ENCODE measurements at regions not wholly inside any gene's neighbourhood (a gene's known extent, or its start where the extent isn't known, plus 50 kb on each side); places are given as distances from the start of the nearest gene placed in this dataset.

DNA sequence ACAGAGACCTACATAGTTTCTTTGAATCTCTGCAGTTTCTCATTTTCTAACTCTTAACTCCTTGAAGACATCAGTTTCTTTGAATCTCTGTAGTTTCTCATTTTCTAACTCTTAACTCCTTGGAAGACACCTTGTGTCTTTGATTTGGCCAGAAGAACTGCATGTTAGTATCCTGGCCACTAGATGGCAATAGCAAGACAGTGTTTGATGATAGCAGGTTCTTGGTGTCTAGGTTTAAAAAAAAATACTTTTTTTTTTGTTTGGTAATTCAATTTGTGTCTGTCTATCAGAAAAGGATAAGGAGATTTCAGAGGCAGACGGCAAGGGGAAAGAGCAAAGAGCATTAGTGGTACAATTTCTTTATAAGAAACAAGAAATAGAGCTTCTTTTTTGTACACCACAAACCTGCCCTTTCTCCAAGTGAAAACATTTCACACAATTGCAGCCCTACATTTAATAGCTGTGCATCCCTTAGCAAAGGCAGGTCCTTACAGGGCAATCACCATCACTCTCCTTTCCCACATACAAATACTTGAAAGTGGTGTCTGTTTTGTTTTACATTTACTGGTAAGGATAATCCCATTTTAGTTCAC is 1324.9 kb upstream of the CDH8 start:
- Mint-ChIP-seq H3K4me3 (no peak overlapping the region), H3K36me3 (ENCODE audit: low read depth) (no peaks in the 10 kb centered on the region), H3K9me3 (peaks cover 7% of the 10 kb centered on the region), H3K27me3 (ENCODE audit: low read depth) (no peaks in the 10 kb centered on the region), H3K27ac (no peak overlapping the region), H3K4me1 (ENCODE audit: low read depth) (no peaks in the 10 kb centered on the region)
- intact Hi-C loops (cut with micrococcal nuclease): no loop called here
- DNase-seq: peak; percentile 4
- CTCF ChIA-PET: interaction anchor here (0.7 to 1.0 kb wide), 2 partner anchors 871 to 1756 kb away, joined by 3 read pairs; no protein-coding TSS in a partner anchor

GRCh38 chr16:63349961-63350360 is 1313.7 kb upstream of the CDH8 start:
- H3K36me3 Mint-ChIP-seq (ENCODE audit: low read depth): no peaks in the 10 kb centered on the region
- no peak overlapping the region for H3K27ac Mint-ChIP-seq
- no peak for DNase-seq
- H3K4me1 Mint-ChIP-seq (ENCODE audit: low read depth): no peaks in the 10 kb centered on the region
- H3K27me3 Mint-ChIP-seq (ENCODE audit: low read depth): no peaks in the 10 kb centered on the region
- CTCF ChIA-PET: no interaction called here
- peaks cover 1% of the 10 kb centered on the region for H3K9me3 Mint-ChIP-seq
- intact Hi-C loops (cut with micrococcal nuclease): no loop called here
- no peak overlapping the region for H3K4me3 Mint-ChIP-seq

GRCh38 chr16:63346000-63346399 is 1309.8 kb upstream of the CDH8 start:
- H3K36me3 Mint-ChIP-seq (ENCODE audit: low read depth): no peaks in the 10 kb centered on the region

GRCh38 chr16:63337264-63337663 is 1301.0 kb upstream of the CDH8 start:
- Mint-ChIP-seq H3K36me3 (ENCODE audit: low read depth) (no peaks in the 10 kb centered on the region), H3K9me3 (peaks cover 14% of the 10 kb centered on the region), H3K4me3 (no peak overlapping the region), H3K27ac (no peak overlapping the region), H3K27me3 (ENCODE audit: low read depth) (no peaks in the 10 kb centered on the region), H3K4me1 (ENCODE audit: low read depth) (no peaks in the 10 kb centered on the region)
- intact Hi-C loops (cut with micrococcal nuclease): no loop called here
- CTCF ChIA-PET: no interaction called here
- DNase-seq: no peak

More at GRCh38 chr16:63346000-63346399, 1309.8 kb upstream of the CDH8 start:
- intact Hi-C loops (cut with micrococcal nuclease): no loop called here
- H3K9me3 Mint-ChIP-seq: peaks cover 3% of the 10 kb centered on the region
- no peak for DNase-seq
- no peak overlapping the region for H3K27ac Mint-ChIP-seq
- no peaks in the 10 kb centered on the region for H3K27me3 Mint-ChIP-seq (ENCODE audit: low read depth)
- CTCF ChIA-PET: no interaction called here
- no peak overlapping the region for H3K4me3 Mint-ChIP-seq
- no peaks in the 10 kb centered on the region for H3K4me1 Mint-ChIP-seq (ENCODE audit: low read depth)

DNA sequence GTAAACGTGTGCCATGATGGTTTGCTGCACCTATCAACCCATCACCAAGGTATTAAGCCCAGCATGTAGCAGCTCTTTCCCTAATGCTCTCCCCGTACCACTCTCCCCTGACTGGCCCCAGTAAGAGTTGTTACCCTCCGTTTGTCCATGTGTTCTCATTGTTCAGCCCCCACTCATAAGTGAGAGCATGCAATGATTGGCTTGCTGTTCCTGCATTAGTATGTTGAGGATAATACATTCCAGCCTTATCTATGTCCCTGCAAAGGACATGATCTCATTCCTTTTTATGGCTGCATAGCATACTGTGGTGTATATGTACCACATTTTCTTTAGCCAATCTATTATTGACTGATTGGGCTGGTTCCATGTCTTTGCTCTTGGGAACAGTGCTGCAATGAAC is 1294.9 kb upstream of the CDH8 start:
- intact Hi-C loops (cut with micrococcal nuclease): no loop called here
- Mint-ChIP-seq H3K4me1 (ENCODE audit: low read depth) (no peaks in the 10 kb centered on the region), H3K4me3 (no peak overlapping the region), H3K27ac (no peak overlapping the region), H3K27me3 (ENCODE audit: low read depth) (no peaks in the 10 kb centered on the region), H3K9me3 (peaks cover 12% of the 10 kb centered on the region), H3K36me3 (ENCODE audit: low read depth) (no peaks in the 10 kb centered on the region)
- CTCF ChIA-PET: no interaction called here
- no peak for DNase-seq

DNA sequence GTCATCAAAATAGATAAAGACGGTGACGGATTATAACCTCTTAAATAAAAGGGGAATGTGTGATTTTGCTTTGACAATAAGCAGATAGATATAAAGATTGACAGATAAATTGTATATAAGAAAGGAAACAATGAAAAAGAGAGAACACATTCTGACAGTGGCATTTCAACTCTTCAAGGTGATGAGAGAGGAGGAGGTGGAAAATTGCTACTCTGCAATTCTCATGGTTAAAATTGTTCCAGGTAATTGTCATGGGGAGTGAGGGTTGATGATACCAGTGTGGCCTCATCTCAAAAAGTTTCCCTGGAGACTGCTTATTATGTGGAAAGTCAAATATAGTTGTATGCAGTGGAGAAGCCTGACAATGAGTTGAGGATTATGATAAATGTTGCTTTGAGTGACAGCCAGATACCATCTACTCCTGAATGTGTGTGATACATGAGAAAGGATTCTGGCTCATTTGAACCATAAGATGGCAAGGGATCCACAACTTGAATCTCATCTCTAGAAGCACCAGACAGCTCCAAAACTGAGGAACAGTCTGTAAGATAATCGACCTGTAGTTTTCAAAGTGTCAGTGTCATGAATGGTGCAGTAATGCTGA is 1290.6 kb upstream of the CDH8 start:
- no peak for DNase-seq
- intact Hi-C loops (cut with micrococcal nuclease): no loop called here
- H3K9me3 Mint-ChIP-seq: peaks cover 9% of the 10 kb centered on the region
- CTCF ChIA-PET: no interaction called here
- no peaks in the 10 kb centered on the region for H3K36me3 Mint-ChIP-seq (ENCODE audit: low read depth)
- no peak overlapping the region for H3K4me3 Mint-ChIP-seq
- H3K27me3 Mint-ChIP-seq (ENCODE audit: low read depth): no peaks in the 10 kb centered on the region
- no peaks in the 10 kb centered on the region for H3K4me1 Mint-ChIP-seq (ENCODE audit: low read depth)
- no peak overlapping the region for H3K27ac Mint-ChIP-seq

DNA sequence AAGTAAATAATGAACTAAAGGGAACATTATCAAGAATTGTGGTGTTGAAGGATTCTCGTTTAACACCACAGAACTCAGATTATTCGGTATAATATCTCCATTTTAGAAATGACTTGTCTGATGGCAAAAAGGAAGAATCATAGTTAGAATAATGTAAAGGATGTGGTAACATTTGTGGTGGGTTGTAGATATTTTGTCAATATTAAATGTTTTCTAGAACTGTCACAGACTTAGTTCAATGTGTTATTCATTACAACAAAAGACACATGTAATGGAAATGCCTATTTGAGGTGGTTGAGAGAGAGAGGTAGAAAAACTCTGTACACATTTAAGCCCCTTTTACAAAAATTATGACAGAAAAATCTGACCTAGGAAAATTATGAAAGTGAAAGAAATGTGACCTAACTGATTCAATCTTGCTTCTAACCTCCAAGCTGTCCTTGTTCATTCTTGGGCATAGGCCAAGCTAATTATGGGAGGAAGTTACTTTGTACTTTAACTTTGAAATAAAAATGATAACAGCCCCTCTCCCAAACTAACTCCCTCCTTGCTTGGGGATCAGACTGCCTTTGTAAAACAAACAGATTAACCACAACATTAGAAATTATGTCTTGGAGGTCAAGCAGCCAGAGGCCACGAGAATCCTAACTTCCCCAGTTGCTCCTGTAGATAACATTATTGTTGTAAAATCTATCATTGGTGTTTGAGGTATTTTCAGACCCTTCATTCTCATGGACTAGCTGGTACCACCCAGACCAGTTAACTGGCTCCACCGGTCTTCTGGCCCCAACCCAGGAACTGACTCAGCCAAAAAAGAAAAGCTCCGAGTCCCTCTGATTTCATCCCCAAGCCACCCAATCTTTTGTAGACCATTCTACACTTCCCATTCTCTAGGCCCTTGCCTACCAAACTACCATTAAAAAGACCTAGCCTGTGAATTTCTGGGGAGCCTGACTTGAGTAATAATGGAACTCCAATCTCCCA is 1287.8 kb upstream of the CDH8 start:
- Mint-ChIP-seq H3K9me3 (peaks cover 5% of the 10 kb centered on the region), H3K4me3 (no peak overlapping the region), H3K4me1 (ENCODE audit: low read depth) (no peaks in the 10 kb centered on the region), H3K36me3 (ENCODE audit: low read depth) (no peaks in the 10 kb centered on the region), H3K27ac (no peak overlapping the region), H3K27me3 (ENCODE audit: low read depth) (no peaks in the 10 kb centered on the region)
- CTCF ChIA-PET: no interaction called here
- intact Hi-C loops (cut with micrococcal nuclease): no loop called here
- no peak for DNase-seq

- no peak overlapping the region for H3K4me3 Mint-ChIP-seq
- H3K4me1 Mint-ChIP-seq (ENCODE audit: low read depth): no peaks in the 10 kb centered on the region
- CTCF ChIA-PET: interaction anchor here (0.7 kb wide), 1 partner anchor 714 kb away, joined by 5 read pairs; no protein-coding TSS in a partner anchor
- no peak overlapping the region for H3K27ac Mint-ChIP-seq
- intact Hi-C loops (cut with micrococcal nuclease): no loop called here
- peaks cover 5% of the 10 kb centered on the region for H3K9me3 Mint-ChIP-seq
- no peaks in the 10 kb centered on the region for H3K36me3 Mint-ChIP-seq (ENCODE audit: low read depth)
- no peaks in the 10 kb centered on the region for H3K27me3 Mint-ChIP-seq (ENCODE audit: low read depth)
- no peak for DNase-seq
Observed at GRCh38 chr16:63323055-63323454, 1286.8 kb upstream of the CDH8 start.

- intact Hi-C loops (cut with micrococcal nuclease): no loop called here
- H3K36me3 Mint-ChIP-seq (ENCODE audit: low read depth): no peaks in the 10 kb centered on the region
- no peaks in the 10 kb centered on the region for H3K4me1 Mint-ChIP-seq (ENCODE audit: low read depth)
Observed at GRCh38 chr16:63315229-63315628, 1279.0 kb upstream of the CDH8 start.

DNA sequence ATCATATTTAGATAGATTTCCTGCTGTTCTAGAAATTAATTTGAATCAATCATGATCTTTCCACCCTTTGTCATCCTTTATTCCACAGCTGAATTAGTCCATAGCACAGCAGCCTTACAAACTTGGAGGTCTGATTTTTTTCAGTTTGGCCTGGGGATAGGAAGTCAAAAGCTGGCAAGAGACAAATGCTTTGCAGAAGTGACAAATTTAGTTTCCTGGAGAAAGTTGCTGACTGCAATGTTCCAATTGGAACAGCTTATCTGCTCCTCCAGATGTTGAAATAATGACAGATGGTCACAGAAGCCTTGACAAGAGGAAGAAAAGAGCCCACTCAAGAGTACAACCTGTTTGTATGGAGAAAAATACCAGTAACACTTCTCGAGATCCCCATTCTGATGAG is 1276.1 kb upstream of the CDH8 start:
- no peaks in the 10 kb centered on the region for H3K4me1 Mint-ChIP-seq (ENCODE audit: low read depth)
- no peak for DNase-seq
- no peaks in the 10 kb centered on the region for H3K27me3 Mint-ChIP-seq (ENCODE audit: low read depth)
- H3K27ac Mint-ChIP-seq: no peak overlapping the region
- no peaks in the 10 kb centered on the region for H3K36me3 Mint-ChIP-seq (ENCODE audit: low read depth)
- H3K4me3 Mint-ChIP-seq: no peak overlapping the region
- intact Hi-C loops (cut with micrococcal nuclease): no loop called here
- CTCF ChIA-PET: no interaction called here
- peaks cover 17% of the 10 kb centered on the region for H3K9me3 Mint-ChIP-seq

More at GRCh38 chr16:63315229-63315628, 1279.0 kb upstream of the CDH8 start:
- CTCF ChIA-PET: interaction anchor here (0.8 kb wide), 1 partner anchor 12 kb away, joined by 3 read pairs; no protein-coding TSS in a partner anchor
- no peak for DNase-seq
- no peak overlapping the region for H3K27ac Mint-ChIP-seq
- H3K27me3 Mint-ChIP-seq (ENCODE audit: low read depth): no peaks in the 10 kb centered on the region
- peaks cover 14% of the 10 kb centered on the region for H3K9me3 Mint-ChIP-seq
- H3K4me3 Mint-ChIP-seq: no peak overlapping the region

GRCh38 chr16:63311313-63311712 is 1275.1 kb upstream of the CDH8 start:
- H3K27ac Mint-ChIP-seq: no peak overlapping the region
- no peaks in the 10 kb centered on the region for H3K27me3 Mint-ChIP-seq (ENCODE audit: low read depth)
- H3K4me3 Mint-ChIP-seq: no peak overlapping the region
- no peak for DNase-seq
- H3K36me3 Mint-ChIP-seq (ENCODE audit: low read depth): no peaks in the 10 kb centered on the region
- H3K4me1 Mint-ChIP-seq (ENCODE audit: low read depth): no peaks in the 10 kb centered on the region
- intact Hi-C loops (cut with micrococcal nuclease): no loop called here
- CTCF ChIA-PET: no interaction called here
- H3K9me3 Mint-ChIP-seq: peaks cover 17% of the 10 kb centered on the region

- no peak for DNase-seq
- intact Hi-C loops (cut with micrococcal nuclease): no loop called here
- no peak overlapping the region for H3K4me3 Mint-ChIP-seq
- H3K36me3 Mint-ChIP-seq (ENCODE audit: low read depth): no peaks in the 10 kb centered on the region
- H3K9me3 Mint-ChIP-seq: peaks cover 17% of the 10 kb centered on the region
- no peaks in the 10 kb centered on the region for H3K27me3 Mint-ChIP-seq (ENCODE audit: low read depth)
- H3K27ac Mint-ChIP-seq: no peak overlapping the region
- CTCF ChIA-PET: interaction anchor here (0.8 kb wide), 1 partner anchor 12 kb away, joined by 3 read pairs; no protein-coding TSS in a partner anchor
- no peaks in the 10 kb centered on the region for H3K4me1 Mint-ChIP-seq (ENCODE audit: low read depth)
Observed at GRCh38 chr16:63302811-63303210, 1266.6 kb upstream of the CDH8 start.
